ENCODE measurements at regions not wholly inside any gene's neighbourhood (a gene's known extent, or its start where the extent isn't known, plus 50 kb on each side); places are given as distances from the start of the nearest gene placed in this dataset.

GRCh38 chr11:97974798-97975498 is 1045.8 kb upstream of the CNTN5 start:
- H3K9me3 Mint-ChIP-seq, result peaks cover 3% of the 10 kb centered on the region
- DNase-seq (no peak), ATAC-seq (no peak)
- ChIA-PET CTCF (no interaction called here), POLR2A (no interaction called here)
- H3K4me3 Mint-ChIP-seq, result no peak overlapping the region
- no peaks in the 10 kb centered on the region for H3K4me1 Mint-ChIP-seq (ENCODE audit: low read depth)
- no peak for TF ChIP-seq CTCF (IDR thresholded peaks at IDR 0.05)
- intact Hi-C loops (cut with micrococcal nuclease), result no loop called here
- no peaks in the 10 kb centered on the region for H3K27me3 Mint-ChIP-seq
- no peaks in the 10 kb centered on the region for H3K36me3 Mint-ChIP-seq (ENCODE audit: low read depth)
- no peak overlapping the region for H3K27ac Mint-ChIP-seq

GRCh38 chr11:97977726-97978125 is 1043.0 kb upstream of the CNTN5 start:
- DNase-seq (no peak), ATAC-seq (no peak)
- H3K4me1 Mint-ChIP-seq (ENCODE audit: low read depth), result no peaks in the 10 kb centered on the region
- peaks cover 3% of the 10 kb centered on the region for H3K9me3 Mint-ChIP-seq
- TF ChIP-seq CTCF (IDR thresholded peaks at IDR 0.05), result no peak
- H3K4me3 Mint-ChIP-seq, result no peak overlapping the region
- ChIA-PET POLR2A (no interaction called here), CTCF (no interaction called here)
- no peak overlapping the region for H3K27ac Mint-ChIP-seq
- intact Hi-C loops (cut with micrococcal nuclease), result no loop called here
- no peaks in the 10 kb centered on the region for H3K36me3 Mint-ChIP-seq (ENCODE audit: low read depth)
- H3K27me3 Mint-ChIP-seq, result no peaks in the 10 kb centered on the region

- Mint-ChIP-seq H3K4me1 (ENCODE audit: low read depth) (no peaks in the 10 kb centered on the region), H3K9me3 (peaks cover 3% of the 10 kb centered on the region), H3K36me3 (ENCODE audit: low read depth) (no peaks in the 10 kb centered on the region), H3K27me3 (no peaks in the 10 kb centered on the region), H3K4me3 (no peak overlapping the region), H3K27ac (no peak overlapping the region)
- DNase-seq (no peak), ATAC-seq (no peak)
- no peak for TF ChIP-seq CTCF (IDR thresholded peaks at IDR 0.05)
- intact Hi-C loops (cut with micrococcal nuclease), result no loop called here
- POLR2A ChIA-PET, result no interaction called here
- CTCF ChIA-PET, result no interaction called here
Measured at GRCh38 chr11:97979741-97980140, 1041.0 kb upstream of the CNTN5 start.

DNA sequence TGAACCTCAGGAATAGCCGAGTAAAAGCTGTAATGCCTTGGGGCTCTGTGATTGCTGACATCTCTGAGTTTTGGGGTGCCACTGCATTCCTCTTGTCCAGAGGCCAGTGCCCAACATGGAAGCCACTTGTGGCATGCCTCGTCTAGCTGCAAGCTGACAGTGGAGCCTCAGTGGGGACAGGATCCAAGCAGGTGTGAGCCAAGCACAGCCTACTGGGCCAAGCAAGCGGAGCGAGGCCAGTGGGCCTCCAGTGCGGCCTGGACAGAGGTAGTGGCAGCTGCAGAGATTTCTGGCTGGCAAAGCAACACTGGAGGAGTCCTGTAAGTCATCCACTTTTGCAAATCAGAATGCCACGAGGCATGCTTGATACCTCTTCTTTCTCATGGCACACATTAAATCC is 1038.2 kb upstream of the CNTN5 start:
- TF ChIP-seq CTCF (IDR thresholded peaks at IDR 0.05), result no peak
- no peak overlapping the region for H3K27ac Mint-ChIP-seq
- H3K36me3 Mint-ChIP-seq (ENCODE audit: low read depth), result no peaks in the 10 kb centered on the region
- ChIA-PET CTCF (no interaction called here), POLR2A (no interaction called here)
- intact Hi-C loops (cut with micrococcal nuclease), result no loop called here
- H3K27me3 Mint-ChIP-seq, result no peaks in the 10 kb centered on the region
- DNase-seq, result no peak
- H3K4me1 Mint-ChIP-seq (ENCODE audit: low read depth), result no peaks in the 10 kb centered on the region
- H3K9me3 Mint-ChIP-seq, result peaks cover 6% of the 10 kb centered on the region
- no peak overlapping the region for H3K4me3 Mint-ChIP-seq
- no peak for ATAC-seq

DNA sequence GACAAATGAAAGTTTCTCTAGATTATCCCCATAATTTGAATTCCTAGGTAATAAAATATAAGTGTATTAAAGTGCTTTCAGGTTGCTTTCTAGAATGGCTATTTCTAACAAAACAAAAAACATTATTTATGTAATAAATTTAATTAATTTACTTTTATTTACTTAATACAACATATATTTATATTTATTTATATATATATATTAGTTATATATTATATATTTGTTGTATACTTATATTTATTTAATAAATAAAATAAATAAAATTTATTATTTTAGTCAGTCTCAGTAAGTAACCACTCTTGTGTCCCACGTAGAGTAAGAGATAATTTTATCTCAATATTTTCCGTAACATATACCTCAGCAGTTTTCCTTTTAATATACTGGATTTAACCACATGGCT is 1031.6 kb upstream of the CNTN5 start:
- CTCF ChIA-PET, result no interaction called here
- DNase-seq, result no peak
- Mint-ChIP-seq H3K4me1 (ENCODE audit: low read depth) (no peaks in the 10 kb centered on the region), H3K27ac (no peak overlapping the region), H3K36me3 (ENCODE audit: low read depth) (no peaks in the 10 kb centered on the region), H3K9me3 (peaks cover 9% of the 10 kb centered on the region), H3K4me3 (no peak overlapping the region), H3K27me3 (no peaks in the 10 kb centered on the region)
- ATAC-seq, result no peak
- no peak for TF ChIP-seq CTCF (IDR thresholded peaks at IDR 0.05)
- POLR2A ChIA-PET, result no interaction called here
- intact Hi-C loops (cut with micrococcal nuclease), result no loop called here
